ENCODE measurements at regions not wholly inside any gene's neighbourhood (a gene's known extent, or its start where the extent isn't known, plus 50 kb on each side); places are given as distances from the start of the nearest gene placed in this dataset.

- Histone ChIP-seq H3K27me3 (ENCODE audit: control insufficient read depth in 2 of 2, insufficient read depth in 1 of 2, low read length in 1 of 2) (no peaks in the 10 kb centered on the region), H3K4me1 (ENCODE audit: control insufficient read depth in 2 of 2, insufficient read depth in 2 of 2, low read length in 2 of 2) (peaks cover 0 to 12% of the 10 kb centered on the region in 2 donors), H3K36me3 (ENCODE audit: control insufficient read depth in 2 of 2, insufficient read depth in 2 of 2, low read length in 1 of 2) (no peaks in the 10 kb centered on the region), H3K4me3 (ENCODE audit: low read length in 2 of 2) (no peak overlapping the region), H3K9me3 (ENCODE audit: control insufficient read depth in 2 of 2, insufficient read depth in 1 of 2, low read length in 1 of 2) (peaks cover 0 to 10% of the 10 kb centered on the region in 2 donors), H3K27ac (ENCODE audit: low read depth in 1 of 2, low read length in 1 of 2) (peak overlapping the region in 1 of 2 donors; percentile 26)
- no peak for DNase-seq (ENCODE audit: low read depth in 6 of 9, low spot score in 9 of 9)
- WGBS: 97% methylated on average over 7 of the region's 7 CpGs
Observed at GRCh38 chr1:25110485-25110884, 121.8 kb downstream of the SYF2 start.

- Histone ChIP-seq H3K36me3 (ENCODE audit: control insufficient read depth in 2 of 2, insufficient read depth in 2 of 2, low read length in 1 of 2) (no peaks in the 10 kb centered on the region), H3K9me3 (ENCODE audit: control insufficient read depth in 2 of 2, insufficient read depth in 1 of 2, low read length in 1 of 2) (peaks cover 0 to 10% of the 10 kb centered on the region in 2 donors), H3K4me1 (ENCODE audit: control insufficient read depth in 2 of 2, insufficient read depth in 2 of 2, low read length in 2 of 2) (peaks cover 0 to 12% of the 10 kb centered on the region in 2 donors), H3K27me3 (ENCODE audit: control insufficient read depth in 2 of 2, insufficient read depth in 1 of 2, low read length in 1 of 2) (no peaks in the 10 kb centered on the region), H3K4me3 (ENCODE audit: low read length in 2 of 2) (no peak overlapping the region), H3K27ac (ENCODE audit: low read depth in 1 of 2, low read length in 1 of 2) (peak overlapping the region in 1 of 2 donors; percentile 26)
- DNase-seq (ENCODE audit: low read depth in 6 of 9, low spot score in 9 of 9): no peak
- 96% methylated on average over 5 of the region's 5 CpGs for WGBS
Observed at GRCh38 chr1:25110036-25110435, 122.3 kb downstream of the SYF2 start.

GRCh38 chr1:25109531-25109951, 122.8 kb downstream of the SYF2 start:
- H3K27me3 ChIP-seq (ENCODE audit: control insufficient read depth in 2 of 2, insufficient read depth in 1 of 2, low read length in 1 of 2): no peaks in the 10 kb centered on the region
- H3K27ac ChIP-seq (ENCODE audit: low read depth in 1 of 2, low read length in 1 of 2): no peak overlapping the region
- peaks cover 0 to 10% of the 10 kb centered on the region in 2 donors for H3K9me3 ChIP-seq (ENCODE audit: control insufficient read depth in 2 of 2, insufficient read depth in 1 of 2, low read length in 1 of 2)
- 96% methylated on average over 2 of the region's 2 CpGs for WGBS
- no peak for DNase-seq (ENCODE audit: low read depth in 6 of 9, low spot score in 9 of 9)
- H3K4me3 ChIP-seq (ENCODE audit: low read length in 2 of 2): no peak overlapping the region
- no peaks in the 10 kb centered on the region for H3K36me3 ChIP-seq (ENCODE audit: control insufficient read depth in 2 of 2, insufficient read depth in 2 of 2, low read length in 1 of 2)
- peaks cover 0 to 12% of the 10 kb centered on the region in 2 donors for H3K4me1 ChIP-seq (ENCODE audit: control insufficient read depth in 2 of 2, insufficient read depth in 2 of 2, low read length in 2 of 2)

- Histone ChIP-seq H3K27ac (ENCODE audit: low read depth in 1 of 2, low read length in 1 of 2) (no peak overlapping the region), H3K36me3 (ENCODE audit: control insufficient read depth in 2 of 2, insufficient read depth in 2 of 2, low read length in 1 of 2) (no peaks in the 10 kb centered on the region), H3K27me3 (ENCODE audit: control insufficient read depth in 2 of 2, insufficient read depth in 1 of 2, low read length in 1 of 2) (no peaks in the 10 kb centered on the region), H3K4me1 (ENCODE audit: control insufficient read depth in 2 of 2, insufficient read depth in 2 of 2, low read length in 2 of 2) (peaks cover 0 to 12% of the 10 kb centered on the region in 2 donors), H3K4me3 (ENCODE audit: low read length in 2 of 2) (no peak overlapping the region), H3K9me3 (ENCODE audit: control insufficient read depth in 2 of 2, insufficient read depth in 1 of 2, low read length in 1 of 2) (peaks cover 0 to 10% of the 10 kb centered on the region in 2 donors)
- WGBS: 97% methylated on average over 9 of the region's 9 CpGs
- DNase-seq (ENCODE audit: low read depth in 6 of 9, low spot score in 9 of 9): no peak
Observed at GRCh38 chr1:25107643-25108010, 124.7 kb downstream of the SYF2 start.

- H3K9me3 ChIP-seq (ENCODE audit: control insufficient read depth in 2 of 2, insufficient read depth in 1 of 2, low read length in 1 of 2): peaks cover 1 to 10% of the 10 kb centered on the region in 2 donors
- H3K27me3 ChIP-seq (ENCODE audit: control insufficient read depth in 2 of 2, insufficient read depth in 1 of 2, low read length in 1 of 2): no peaks in the 10 kb centered on the region
- no peak overlapping the region for H3K4me3 ChIP-seq (ENCODE audit: low read length in 2 of 2)
- H3K27ac ChIP-seq (ENCODE audit: low read depth in 1 of 2, low read length in 1 of 2): no peak overlapping the region
- WGBS: 94% methylated on average over 20 of the region's 20 CpGs
- peaks cover 0 to 12% of the 10 kb centered on the region in 2 donors for H3K4me1 ChIP-seq (ENCODE audit: control insufficient read depth in 2 of 2, insufficient read depth in 2 of 2, low read length in 2 of 2)
- no peak for DNase-seq (ENCODE audit: low read depth in 6 of 9, low spot score in 9 of 9)
- H3K36me3 ChIP-seq (ENCODE audit: control insufficient read depth in 2 of 2, insufficient read depth in 2 of 2, low read length in 1 of 2): no peaks in the 10 kb centered on the region
Observed at GRCh38 chr1:25106976-25107642, 125.2 kb downstream of the SYF2 start.

GRCh38 chr1:25106352-25106751, 126.0 kb downstream of the SYF2 start:
- 63% methylated on average over 5 of the region's 5 CpGs for WGBS
- Histone ChIP-seq H3K9me3 (ENCODE audit: control insufficient read depth in 2 of 2, insufficient read depth in 1 of 2, low read length in 1 of 2) (peaks cover 1 to 10% of the 10 kb centered on the region in 2 donors), H3K4me1 (ENCODE audit: control insufficient read depth in 2 of 2, insufficient read depth in 2 of 2, low read length in 2 of 2) (peaks cover 0 to 17% of the 10 kb centered on the region in 2 donors), H3K27ac (ENCODE audit: low read depth in 1 of 2, low read length in 1 of 2) (no peak overlapping the region), H3K36me3 (ENCODE audit: control insufficient read depth in 2 of 2, insufficient read depth in 2 of 2, low read length in 1 of 2) (no peaks in the 10 kb centered on the region), H3K4me3 (ENCODE audit: low read length in 2 of 2) (no peak overlapping the region), H3K27me3 (ENCODE audit: control insufficient read depth in 2 of 2, insufficient read depth in 1 of 2, low read length in 1 of 2) (no peaks in the 10 kb centered on the region)
- no peak for DNase-seq (ENCODE audit: low read depth in 6 of 9, low spot score in 9 of 9)

GRCh38 chr1:25105836-25106235, 126.5 kb downstream of the SYF2 start:
- Histone ChIP-seq H3K9me3 (ENCODE audit: control insufficient read depth in 2 of 2, insufficient read depth in 1 of 2, low read length in 1 of 2) (peaks cover 1 to 10% of the 10 kb centered on the region in 2 donors), H3K4me3 (ENCODE audit: low read length in 2 of 2) (no peak overlapping the region), H3K27ac (ENCODE audit: low read depth in 1 of 2, low read length in 1 of 2) (no peak overlapping the region), H3K27me3 (ENCODE audit: control insufficient read depth in 2 of 2, insufficient read depth in 1 of 2, low read length in 1 of 2) (no peaks in the 10 kb centered on the region), H3K36me3 (ENCODE audit: control insufficient read depth in 2 of 2, insufficient read depth in 2 of 2, low read length in 1 of 2) (no peaks in the 10 kb centered on the region), H3K4me1 (ENCODE audit: control insufficient read depth in 2 of 2, insufficient read depth in 2 of 2, low read length in 2 of 2) (peaks cover under 1 to 17% of the 10 kb centered on the region in 2 donors)
- WGBS: 74% methylated on average over 4 of the region's 4 CpGs
- no peak for DNase-seq (ENCODE audit: low read depth in 6 of 9, low spot score in 9 of 9)

GRCh38 chr1:25104932-25105561, 127.3 kb downstream of the SYF2 start:
- Histone ChIP-seq H3K4me1 (ENCODE audit: control insufficient read depth in 2 of 2, insufficient read depth in 2 of 2, low read length in 2 of 2) (peaks cover 8 to 25% of the 10 kb centered on the region in 2 donors), H3K9me3 (ENCODE audit: control insufficient read depth in 2 of 2, insufficient read depth in 1 of 2, low read length in 1 of 2) (peaks cover 1 to 9% of the 10 kb centered on the region in 2 donors), H3K27me3 (ENCODE audit: control insufficient read depth in 2 of 2, insufficient read depth in 1 of 2, low read length in 1 of 2) (no peaks in the 10 kb centered on the region), H3K36me3 (ENCODE audit: control insufficient read depth in 2 of 2, insufficient read depth in 2 of 2, low read length in 1 of 2) (no peaks in the 10 kb centered on the region), H3K4me3 (ENCODE audit: low read length in 2 of 2) (no peak overlapping the region), H3K27ac (ENCODE audit: low read depth in 1 of 2, low read length in 1 of 2) (no peak overlapping the region)
- 92% methylated on average over 1 of the region's 1 CpG for WGBS
- DNase-seq (ENCODE audit: low read depth in 6 of 9, low spot score in 9 of 9): no peak

GRCh38 chr1:25103164-25103795, 129.0 kb downstream of the SYF2 start:
- Histone ChIP-seq H3K9me3 (ENCODE audit: control insufficient read depth in 2 of 2, insufficient read depth in 1 of 2, low read length in 1 of 2) (peaks cover 0 to 1% of the 10 kb centered on the region in 2 donors), H3K4me3 (ENCODE audit: low read length in 2 of 2) (no peak overlapping the region), H3K27ac (ENCODE audit: low read depth in 1 of 2, low read length in 1 of 2) (no peak overlapping the region), H3K36me3 (ENCODE audit: control insufficient read depth in 2 of 2, insufficient read depth in 2 of 2, low read length in 1 of 2) (no peaks in the 10 kb centered on the region), H3K27me3 (ENCODE audit: control insufficient read depth in 2 of 2, insufficient read depth in 1 of 2, low read length in 1 of 2) (no peaks in the 10 kb centered on the region), H3K4me1 (ENCODE audit: control insufficient read depth in 2 of 2, insufficient read depth in 2 of 2, low read length in 2 of 2) (peaks cover 13 to 40% of the 10 kb centered on the region in 2 donors)
- WGBS: 79% methylated on average over 10 of the region's 10 CpGs
- no peak for DNase-seq (ENCODE audit: low read depth in 6 of 9, low spot score in 9 of 9)
